HG03175 (cell line): ENCODE measurements at regions not wholly inside any gene's neighbourhood (a gene's known extent, or its start where the extent isn't known, plus 50 kb on each side); places are given as distances from the start of the nearest gene placed in this dataset.

ENCODE experiments used
- ATAC-seq: cut with Tn5 transposase; IDR thresholded peaks from one replicate; pipeline ENCODE4 v1.9.1; 2021; ENCODE audit warnings: mild to moderate bottlenecking, moderate library complexity; ENCODE audit not compliant: unreplicated experiment

DNA sequence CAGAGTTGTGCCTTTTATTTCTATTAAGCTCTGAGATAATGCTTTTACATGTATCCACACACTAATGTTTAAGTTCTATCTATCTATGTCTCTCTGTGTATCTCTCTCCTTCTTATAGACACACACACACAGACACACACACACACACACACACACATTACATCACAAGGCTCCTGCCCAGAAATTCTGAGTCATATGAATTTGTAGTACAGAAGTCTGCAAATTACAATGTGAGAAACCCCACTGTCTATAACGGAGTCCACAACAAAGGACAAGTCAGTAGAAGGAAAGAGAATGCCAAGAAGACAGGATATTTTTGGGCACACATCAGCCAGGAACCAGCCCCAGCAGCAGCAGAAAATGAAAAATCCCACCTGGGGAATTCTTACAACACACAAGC is 142.4 kb downstream of the EN1 start:
- no peak for ATAC-seq

- ATAC-seq, result no peak
Measured at GRCh38 chr2:118699447-118700175, 147.8 kb downstream of the EN1 start.

DNA sequence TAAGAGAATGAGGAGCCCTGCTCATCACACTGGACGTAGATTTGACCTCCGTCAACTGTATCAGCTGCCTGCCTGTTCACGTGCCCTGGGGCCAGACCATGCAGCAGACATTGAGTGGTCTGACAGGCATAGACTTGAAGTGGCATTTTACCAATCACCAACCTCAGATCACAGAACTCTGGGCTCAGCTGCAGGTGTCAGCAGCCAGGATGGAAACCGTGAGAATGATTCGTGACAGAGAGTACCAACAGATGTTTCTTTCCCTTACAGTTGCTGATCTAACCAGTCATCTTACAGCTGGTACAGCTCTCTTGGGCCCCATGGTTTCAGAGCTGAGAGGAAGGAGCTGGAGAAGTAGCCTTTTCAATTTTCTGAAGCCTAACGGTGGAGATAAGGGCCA is 148.9 kb downstream of the EN1 start:
- no peak for ATAC-seq

DNA sequence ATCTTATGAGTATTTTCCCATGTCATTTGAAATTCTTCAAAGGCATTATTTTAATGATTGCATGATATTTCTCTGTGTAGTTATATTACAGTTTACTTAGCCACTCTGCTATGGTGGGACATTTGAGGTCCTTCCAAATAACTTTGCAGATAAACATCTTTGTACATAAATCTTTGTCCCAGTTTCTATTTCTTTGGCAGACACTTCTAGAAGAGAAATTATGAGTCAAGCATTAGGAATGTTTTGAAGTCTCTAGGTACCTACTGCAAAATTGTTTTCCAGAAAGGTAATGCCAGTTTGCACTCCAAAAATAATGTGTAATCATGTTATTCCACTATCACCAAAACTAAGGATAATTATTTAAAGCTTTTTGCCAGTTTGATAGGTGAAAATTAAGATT is 149.7 kb downstream of the EN1 start:
- no peak for ATAC-seq

- ATAC-seq, result no peak
Measured at GRCh38 chr2:118696786-118697465, 150.5 kb downstream of the EN1 start.

DNA sequence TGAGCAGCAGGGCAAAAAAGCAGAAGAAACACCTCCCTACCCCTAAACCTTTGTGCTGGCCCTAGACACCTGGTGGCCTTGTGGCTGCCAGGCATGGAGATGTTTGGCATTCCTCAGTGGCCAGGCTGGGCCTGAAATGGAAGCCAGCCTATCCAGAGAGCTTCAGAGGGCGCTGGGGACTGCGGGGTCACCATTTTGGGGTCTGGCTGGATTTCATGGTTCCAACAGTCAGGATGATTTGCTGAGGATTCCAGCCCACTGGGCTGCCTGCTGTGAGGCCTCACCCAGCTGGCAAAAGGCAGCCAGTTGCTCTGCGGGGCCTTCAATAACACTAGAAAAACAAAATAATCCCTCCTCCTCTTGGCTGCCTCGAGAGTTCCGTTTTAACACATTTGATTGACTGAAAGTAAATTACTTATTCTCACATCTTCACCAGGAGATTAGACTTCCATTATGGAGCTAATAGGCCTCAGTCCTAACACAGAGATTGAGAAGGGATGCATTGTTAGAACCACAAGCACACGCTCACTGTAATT is 154.1 kb downstream of the EN1 start:
- no peak for ATAC-seq

DNA sequence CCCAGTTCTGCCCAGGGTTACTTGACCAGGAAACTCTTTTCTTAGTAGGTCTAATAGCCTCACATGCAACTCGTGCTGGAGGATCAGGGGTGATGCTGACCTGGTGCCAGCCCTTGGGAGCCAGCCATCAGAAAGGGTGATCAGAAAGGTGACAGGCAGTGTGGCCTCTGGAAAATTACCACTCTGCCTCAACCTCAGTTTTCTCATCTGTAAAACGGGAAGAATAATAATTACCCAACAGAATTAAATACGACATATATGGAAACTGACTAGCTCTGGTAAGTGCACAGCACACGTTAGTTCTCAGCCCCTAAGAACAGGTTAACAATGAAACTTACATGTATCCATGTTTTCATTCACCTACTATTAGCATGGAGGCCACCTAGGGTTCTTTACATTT is 157.6 kb downstream of the EN1 start:
- ATAC-seq, result no peak

DNA sequence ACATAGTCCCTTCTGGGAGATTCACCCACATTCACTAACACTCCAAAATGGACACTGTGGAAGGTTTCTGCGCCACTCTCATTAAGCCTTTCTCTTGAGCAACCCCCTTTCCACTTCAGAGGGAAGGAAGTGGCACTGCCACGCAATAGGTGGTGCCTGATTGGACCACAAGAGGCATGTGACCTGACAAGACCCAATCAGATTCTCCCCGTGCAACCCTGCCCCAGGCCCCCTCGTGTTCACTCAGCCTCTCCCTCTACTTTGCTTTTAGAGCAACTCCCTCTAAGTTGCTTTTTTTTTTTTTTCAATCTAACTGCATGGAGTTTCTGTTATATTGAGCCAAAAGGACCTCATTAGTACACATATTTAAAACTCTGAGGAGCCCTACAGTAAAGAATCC is 158.0 kb downstream of the EN1 start:
- ATAC-seq, result no peak

DNA sequence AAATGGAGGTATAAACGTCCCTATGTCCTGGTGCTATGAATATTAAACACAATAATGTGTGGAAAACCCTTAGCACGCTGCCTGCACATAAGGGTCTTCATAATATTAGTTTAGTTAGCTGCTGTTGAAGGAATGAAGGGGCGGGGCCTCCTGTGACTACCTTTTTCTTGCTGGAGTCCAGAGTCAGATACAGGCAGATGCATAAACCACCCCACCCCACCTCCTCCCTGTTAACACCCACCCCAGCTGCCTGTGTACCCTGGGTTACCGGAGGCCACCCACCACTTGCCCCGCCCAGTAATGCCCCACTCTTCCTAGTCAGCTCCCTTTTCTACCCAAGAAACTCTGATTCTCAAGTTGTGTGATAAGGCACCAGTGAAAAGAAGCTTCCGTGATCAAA is 158.4 kb downstream of the EN1 start:
- ATAC-seq, result no peak

GRCh38 chr2:118687698-118688097 is 159.8 kb downstream of the EN1 start:
- ATAC-seq, result no peak

- ATAC-seq, result no peak
Measured at GRCh38 chr2:118687192-118687591, 160.3 kb downstream of the EN1 start.

DNA sequence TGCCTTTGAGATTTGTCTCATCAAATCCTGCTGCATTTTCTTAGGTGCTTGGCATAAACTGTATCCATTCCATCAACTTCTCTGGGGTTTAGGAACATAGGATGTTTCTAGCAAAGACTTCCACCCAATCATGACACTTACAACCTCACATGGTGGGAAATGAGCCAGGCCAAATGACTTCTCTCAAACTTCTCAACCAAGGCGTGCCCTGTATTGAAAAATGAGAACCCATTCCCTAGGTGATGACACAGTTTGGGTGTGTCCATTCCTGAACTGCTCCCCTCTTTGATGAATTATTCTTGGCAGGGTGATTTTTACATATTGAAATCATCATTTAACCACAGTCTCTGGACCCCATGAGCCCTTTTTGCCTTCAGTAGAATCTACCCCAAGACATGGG is 161.1 kb downstream of the EN1 start:
- ATAC-seq, result no peak

DNA sequence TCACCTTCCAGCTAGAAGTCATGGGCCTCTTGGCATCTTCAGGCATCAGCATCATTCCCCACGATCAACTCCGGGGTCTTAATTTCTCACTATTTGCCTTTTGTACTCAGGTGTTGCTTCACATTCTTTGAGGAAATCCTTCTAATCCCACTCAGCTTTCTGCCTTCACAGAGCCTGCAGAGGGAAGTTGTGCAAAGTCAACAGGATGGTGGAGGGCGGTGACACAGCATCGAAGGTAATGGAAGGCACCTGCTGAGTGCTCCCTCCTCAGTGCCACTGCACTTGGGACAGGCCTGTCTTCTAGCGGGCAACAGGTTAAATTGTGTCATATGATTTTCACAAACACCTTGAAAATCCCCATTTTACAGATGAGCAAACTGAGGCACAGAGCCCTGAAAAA is 164.0 kb downstream of the EN1 start:
- no peak for ATAC-seq

GRCh38 chr2:118678985-118679384 is 168.5 kb downstream of the EN1 start:
- no peak for ATAC-seq

GRCh38 chr2:118677546-118677945 is 169.9 kb downstream of the EN1 start:
- ATAC-seq, result no peak

DNA sequence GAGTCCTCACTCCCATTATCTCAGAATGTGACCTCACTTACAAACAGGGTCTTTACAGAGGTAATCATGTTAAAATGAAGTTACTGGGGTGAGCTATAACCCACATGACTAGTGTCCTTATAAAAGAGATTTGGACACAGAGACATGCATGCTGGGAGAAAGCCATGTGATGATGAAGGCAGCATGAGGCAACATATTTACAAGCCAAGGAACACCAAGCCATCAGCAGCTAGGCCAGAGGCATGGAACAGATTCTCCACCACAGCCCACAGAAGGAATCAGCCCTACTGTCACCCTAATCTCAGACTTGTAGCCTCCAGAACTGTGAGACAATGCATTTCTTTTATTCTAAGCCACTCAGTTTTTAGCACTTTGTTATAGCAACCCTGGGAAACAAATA is 171.9 kb downstream of the EN1 start:
- no peak for ATAC-seq

- ATAC-seq, result no peak
Measured at GRCh38 chr2:118672571-118673158, 174.8 kb downstream of the EN1 start.

- no peak for ATAC-seq
Measured at GRCh38 chr2:118671701-118672454, 175.6 kb downstream of the EN1 start.

DNA sequence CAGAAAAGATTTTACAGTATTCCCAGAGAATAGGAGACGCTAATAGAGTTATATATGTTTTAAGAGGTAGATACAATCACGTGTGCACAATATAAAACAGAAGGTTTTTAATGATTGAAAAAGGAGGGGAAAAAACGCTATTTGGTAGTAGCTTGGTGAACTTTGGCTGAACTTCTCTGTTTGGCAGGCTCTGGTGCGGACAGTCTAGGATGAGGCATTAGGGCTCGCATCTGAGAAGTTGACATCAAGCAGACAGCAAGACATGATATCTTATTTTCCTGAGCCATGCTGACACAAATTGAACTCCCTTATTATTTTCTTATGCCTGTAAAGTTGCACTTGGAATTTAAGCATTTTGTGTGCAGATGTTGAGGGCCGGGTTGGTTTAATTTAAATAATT is 176.6 kb downstream of the EN1 start:
- no peak for ATAC-seq

DNA sequence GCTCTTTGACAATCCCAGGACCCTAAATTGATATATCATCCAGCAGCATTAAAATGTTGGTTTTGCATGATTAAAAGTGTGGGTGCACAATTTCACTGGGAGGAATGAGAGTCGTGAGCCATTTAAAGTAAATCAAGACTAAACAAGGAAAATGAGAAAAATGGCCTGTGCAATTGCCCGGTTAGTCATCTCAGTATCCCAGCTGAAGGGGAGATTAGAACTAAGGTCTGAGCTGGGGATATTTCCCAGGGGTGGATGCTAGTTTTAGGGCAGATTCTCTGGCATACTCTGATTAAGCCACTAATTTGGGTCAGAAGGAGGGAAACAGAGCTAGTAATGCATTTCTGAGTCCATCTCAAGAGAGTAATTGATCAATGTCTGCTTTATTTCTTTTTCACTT is 177.2 kb downstream of the EN1 start:
- no peak for ATAC-seq

DNA sequence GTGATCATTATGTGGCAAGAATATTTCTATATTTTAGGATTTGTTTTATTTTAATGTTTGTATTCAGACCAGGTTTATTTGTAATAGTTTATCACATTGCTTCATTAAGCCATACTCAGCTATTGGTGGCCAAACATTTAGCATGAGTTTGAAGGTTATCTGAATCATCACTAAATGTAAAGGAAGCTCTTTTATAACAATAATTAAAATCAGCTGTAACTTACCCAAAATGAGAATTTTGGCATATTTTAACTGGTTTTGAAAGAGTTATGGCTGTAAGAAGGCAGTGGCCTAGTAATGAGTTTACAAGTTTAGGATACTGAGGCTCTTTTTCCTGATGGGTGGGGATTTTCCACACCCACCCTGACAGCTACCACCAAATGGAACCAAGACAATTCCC is 177.8 kb downstream of the EN1 start:
- ATAC-seq, result no peak
